Small intestine (tissue), 7 donors: ENCODE measurements at regions not wholly inside any gene's neighbourhood (a gene's known extent, or its start where the extent isn't known, plus 50 kb on each side); places are given as distances from the start of the nearest gene placed in this dataset.

Source experiments
- DNase-seq, 2 donors: peaks; one replicate each; pipeline versions ENCODE4 v3.0.0 to v3.0.0-alpha.2; 2013
- FAIRE-seq: peaks from 2 replicates; lab custom pipeline; 2012; peaks lifted over from hg19 to GRCh38; lab: Jason Lieb, UNC
- H3K27ac ChIP-seq, 3 donors: one replicate each; pipeline ENCODE4 v1.5.1; 2013; ENCODE audit warnings: low read length in 2 of 3, mild to moderate bottlenecking in 2 of 3, control low read depth in 1 of 3, inconsistent platforms in 1 of 3, low read depth in 1 of 3, moderate library complexity in 1 of 3
- H3K27me3 ChIP-seq, 3 donors: one replicate each; pipeline ENCODE4 v1.6.1; 2013; ENCODE audit warnings: low read length in 3 of 3, inconsistent platforms in 1 of 3; ENCODE audit not compliant: control insufficient read depth in 3 of 3, insufficient read depth in 3 of 3
- H3K36me3 ChIP-seq, 3 donors: one replicate each; pipeline ENCODE4 v1.6.1; 2013; ENCODE audit warnings: low read length in 3 of 3, inconsistent platforms in 1 of 3, low read depth in 1 of 3, mild to moderate bottlenecking in 1 of 3, moderate library complexity in 1 of 3; ENCODE audit not compliant: control insufficient read depth in 3 of 3, insufficient read depth in 2 of 3
- H3K4me1 ChIP-seq, 3 donors: one replicate each; pipeline ENCODE4 v1.6.1; 2013; ENCODE audit warnings: low read length in 2 of 3, inconsistent platforms in 1 of 3, low read depth in 1 of 3, mild to moderate bottlenecking in 1 of 3, moderate library complexity in 1 of 3; ENCODE audit not compliant: control insufficient read depth in 3 of 3, insufficient read depth in 2 of 3
- H3K4me3 ChIP-seq, 3 donors: one replicate each; pipeline ENCODE4 v1.5.1; 2013; ENCODE audit warnings: low read length in 3 of 3, control low read depth in 1 of 3, inconsistent platforms in 1 of 3, low read depth in 1 of 3, mild to moderate bottlenecking in 1 of 3, moderate library complexity in 1 of 3
- H3K9me3 ChIP-seq, 2 donors: one replicate each; pipeline ENCODE4 v1.6.1; 2013; ENCODE audit warnings: low read depth in 1 of 2, low read length in 1 of 2; ENCODE audit not compliant: control insufficient read depth in 2 of 2, insufficient read depth in 1 of 2
- WGBS, 3 donors: extraction: QIAGEN DNeasy Blood & Tissue Kit; methylation state at CpG; one replicate each; pipeline ENCODE4 v1.1.7; 2013; 5-methylcytosine and 5-hydroxymethylcytosine counted together
- donor health status: healthy with polysubstance abuse.
- donor health status: control.
- donor health status: control.
- donor health status: Bipolar disorder and iron deficiency.
- donor health status: healthy.

- no peaks in the 10 kb centered on the region for H3K4me1 ChIP-seq
- WGBS, 3 donors: 79 to 89% (median 85%) methylated on average over 6 of the region's 6 CpGs
- no peak overlapping the region for H3K4me3 ChIP-seq
- H3K27me3 ChIP-seq: no peaks in the 10 kb centered on the region
- DNase-seq (no peak), FAIRE-seq (no peak)
- H3K36me3 ChIP-seq: no peaks in the 10 kb centered on the region
- H3K9me3 ChIP-seq: peaks cover 0 to 11% of the 10 kb centered on the region in 2 donors
- H3K27ac ChIP-seq: no peak overlapping the region
These were observed 664.4 kb downstream of the FRK start for GRCh38 chr6:115396112-115396906.

- Histone ChIP-seq H3K4me1 (no peaks in the 10 kb centered on the region), H3K4me3 (no peak overlapping the region), H3K27me3 (no peaks in the 10 kb centered on the region), H3K27ac (no peak overlapping the region), H3K36me3 (no peaks in the 10 kb centered on the region), H3K9me3 (peaks cover 0 to 11% of the 10 kb centered on the region in 2 donors)
- 79 to 84% (median 81%) methylated on average over 5 of the region's 5 CpGs for WGBS, 3 donors
- no peak for FAIRE-seq
- no peak for DNase-seq
These were observed 666.9 kb downstream of the FRK start for GRCh38 chr6:115393821-115394220.

- 67 to 84% (median 72%) methylated on average over 2 of the region's 2 CpGs for WGBS, 3 donors
- no peaks in the 10 kb centered on the region for H3K36me3 ChIP-seq
- no peak overlapping the region for H3K27ac ChIP-seq
- H3K27me3 ChIP-seq: no peaks in the 10 kb centered on the region
- DNase-seq (no peak), FAIRE-seq (no peak)
- no peak overlapping the region for H3K4me3 ChIP-seq
- no peaks in the 10 kb centered on the region for H3K4me1 ChIP-seq
- H3K9me3 ChIP-seq: peaks cover 0 to 8% of the 10 kb centered on the region in 2 donors
These were observed 690.5 kb downstream of the FRK start for GRCh38 chr6:115370202-115370601.

- H3K4me3 ChIP-seq: no peak overlapping the region
- no peak overlapping the region for H3K27ac ChIP-seq
- no peaks in the 10 kb centered on the region for H3K36me3 ChIP-seq
- DNase-seq (no peak), FAIRE-seq (no peak)
- no peaks in the 10 kb centered on the region for H3K27me3 ChIP-seq
- H3K9me3 ChIP-seq: peaks cover 0 to 8% of the 10 kb centered on the region in 2 donors
- 66 to 83% (median 74%) methylated on average over 4 of the region's 4 CpGs for WGBS, 3 donors
- H3K4me1 ChIP-seq: no peaks in the 10 kb centered on the region
These were observed 694.9 kb downstream of the FRK start for GRCh38 chr6:115365783-115366182.

GRCh38 chr6:115363379-115363778 lies 697.3 kb downstream of the FRK start:
- 93% methylated on average over 4 of the region's 4 CpGs for WGBS, 3 donors
- no peak for FAIRE-seq

GRCh38 chr6:115362234-115362633 lies 698.5 kb downstream of the FRK start:
- Histone ChIP-seq H3K27ac (no peak overlapping the region), H3K9me3 (peaks cover 0 to 8% of the 10 kb centered on the region in 2 donors), H3K4me1 (no peaks in the 10 kb centered on the region), H3K27me3 (no peaks in the 10 kb centered on the region), H3K4me3 (no peak overlapping the region), H3K36me3 (no peaks in the 10 kb centered on the region)
- FAIRE-seq (no peak), DNase-seq (no peak)
- 75 to 85% (median 81%) methylated on average over 1 of the region's 1 CpG for whole genome bisulfite sequencing, 3 donors

More at GRCh38 chr6:115363379-115363778, 697.3 kb downstream of the FRK start:
- DNase-seq: no peak
- Histone ChIP-seq H3K27me3 (no peaks in the 10 kb centered on the region), H3K36me3 (no peaks in the 10 kb centered on the region), H3K4me1 (no peaks in the 10 kb centered on the region), H3K4me3 (no peak overlapping the region), H3K27ac (no peak overlapping the region), H3K9me3 (peaks cover 0 to 8% of the 10 kb centered on the region in 2 donors)

- H3K4me3 ChIP-seq: no peak overlapping the region
- no peaks in the 10 kb centered on the region for H3K27me3 ChIP-seq
- no peaks in the 10 kb centered on the region for H3K4me1 ChIP-seq
- FAIRE-seq (no peak), DNase-seq (peak in 1 of 2 donors; percentile 80)
- no peaks in the 10 kb centered on the region for H3K36me3 ChIP-seq
- H3K9me3 ChIP-seq: no peaks in the 10 kb centered on the region
- H3K27ac ChIP-seq: no peak overlapping the region
- WGBS, 3 donors: 13 to 58% (median 26%) methylated on average over 2 of the region's 2 CpGs
These were observed 699.9 kb downstream of the FRK start for GRCh38 chr6:115360602-115361325.

GRCh38 chr6:115358616-115359015 lies 702.1 kb downstream of the FRK start:
- Histone ChIP-seq H3K4me3 (no peak overlapping the region), H3K36me3 (no peaks in the 10 kb centered on the region), H3K27me3 (no peaks in the 10 kb centered on the region), H3K9me3 (no peaks in the 10 kb centered on the region), H3K27ac (no peak overlapping the region), H3K4me1 (no peaks in the 10 kb centered on the region)
- no peak for FAIRE-seq
- no peak for DNase-seq
